ENCODE measurements at regions not wholly inside any gene's neighbourhood (a gene's known extent, or its start where the extent isn't known, plus 50 kb on each side); places are given as distances from the start of the nearest gene placed in this dataset.

DNA sequence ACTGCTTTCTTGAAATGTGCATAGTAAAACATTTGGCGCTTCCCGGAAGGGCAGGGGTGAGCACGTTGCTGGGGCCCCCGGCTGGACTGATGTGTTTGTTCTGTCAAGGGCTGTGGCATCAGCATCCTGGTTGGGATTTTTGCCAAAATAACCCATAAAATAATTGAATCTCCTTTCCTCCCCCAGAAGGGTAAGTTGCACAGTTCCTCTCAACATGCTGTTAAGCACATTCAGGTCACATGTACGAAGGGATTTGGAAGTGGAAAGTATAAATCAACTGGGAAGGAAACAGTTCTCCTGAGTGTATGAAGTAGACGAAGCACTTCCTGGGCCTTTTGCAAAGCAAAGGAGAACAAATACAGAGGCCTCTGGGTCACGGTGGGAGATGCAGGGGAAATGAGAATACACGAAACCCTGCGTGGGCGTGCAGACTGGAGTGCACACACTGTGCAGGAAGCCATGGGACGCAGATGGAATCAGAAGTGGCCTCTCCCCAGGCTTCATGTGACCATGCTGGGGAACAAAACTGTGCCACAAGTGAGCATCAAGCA, 183.9 kb downstream of the LPIN1 start:
- Mint-ChIP-seq H3K9me3 (peaks cover 0 to 4% of the 10 kb centered on the region in 2 donors), H3K27me3 (ENCODE audit: low read depth) (no peaks in the 10 kb centered on the region), H3K4me1 (ENCODE audit: low read depth) (no peaks in the 10 kb centered on the region), H3K36me3 (ENCODE audit: insufficient read depth in 2 of 2) (no peaks in the 10 kb centered on the region), H3K4me3 (no peak overlapping the region), H3K27ac (no peak overlapping the region)
- DNase-seq (no peak), ATAC-seq (replicated peaks in 1 of 2) (no peak)

DNA sequence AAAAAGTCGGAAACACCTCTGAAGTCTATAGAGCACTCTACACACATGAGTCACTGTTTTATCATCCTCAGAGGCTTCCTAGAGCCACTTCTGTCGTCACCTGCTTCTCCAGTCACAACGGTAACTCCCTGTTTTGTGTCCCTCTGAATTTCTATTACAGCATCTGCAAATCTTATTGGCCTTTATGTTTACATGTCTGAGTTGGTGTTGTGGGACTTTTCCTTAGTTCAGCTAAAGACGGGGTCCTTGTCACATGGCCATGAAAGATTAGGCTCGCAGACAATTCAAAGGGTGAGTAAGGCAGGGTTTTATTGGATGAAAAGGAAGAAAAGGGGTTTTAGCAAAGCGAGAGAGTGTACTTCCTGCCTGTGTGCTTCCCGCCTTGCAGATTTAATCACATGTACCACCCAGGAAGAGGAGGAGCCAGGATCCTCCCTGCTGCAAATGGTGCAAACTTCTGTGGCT, 185.6 kb downstream of the LPIN1 start:
- no peak overlapping the region for H3K4me3 Mint-ChIP-seq
- no peak for ATAC-seq (replicated peaks in 1 of 2)
- H3K27ac Mint-ChIP-seq, result no peak overlapping the region
- no peaks in the 10 kb centered on the region for H3K4me1 Mint-ChIP-seq (ENCODE audit: low read depth)
- H3K9me3 Mint-ChIP-seq, result peaks cover 0 to 4% of the 10 kb centered on the region in 2 donors
- no peak for DNase-seq
- H3K36me3 Mint-ChIP-seq (ENCODE audit: insufficient read depth in 2 of 2), result no peaks in the 10 kb centered on the region
- H3K27me3 Mint-ChIP-seq (ENCODE audit: low read depth), result no peaks in the 10 kb centered on the region

GRCh38 chr2:11932962-11933361, 186.5 kb downstream of the LPIN1 start:
- H3K4me1 Mint-ChIP-seq (ENCODE audit: low read depth), result no peaks in the 10 kb centered on the region
- H3K27ac Mint-ChIP-seq, result no peak overlapping the region
- DNase-seq (no peak), ATAC-seq (replicated peaks in 1 of 2) (no peak)
- no peak overlapping the region for H3K4me3 Mint-ChIP-seq
- H3K27me3 Mint-ChIP-seq (ENCODE audit: low read depth), result no peaks in the 10 kb centered on the region
- H3K9me3 Mint-ChIP-seq, result peaks cover 0 to 4% of the 10 kb centered on the region in 2 donors
- no peaks in the 10 kb centered on the region for H3K36me3 Mint-ChIP-seq (ENCODE audit: insufficient read depth in 2 of 2)

GRCh38 chr2:11933854-11934253, 187.4 kb downstream of the LPIN1 start:
- H3K4me3 Mint-ChIP-seq, result no peak overlapping the region

GRCh38 chr2:11936761-11937160, 190.3 kb downstream of the LPIN1 start:
- ATAC-seq (replicated peaks in 1 of 2), result no peak
- Mint-ChIP-seq H3K27ac (no peak overlapping the region), H3K36me3 (ENCODE audit: insufficient read depth in 2 of 2) (no peaks in the 10 kb centered on the region)

More at GRCh38 chr2:11933854-11934253, 187.4 kb downstream of the LPIN1 start:
- Mint-ChIP-seq H3K27ac (no peak overlapping the region), H3K4me1 (ENCODE audit: low read depth) (no peaks in the 10 kb centered on the region), H3K36me3 (ENCODE audit: insufficient read depth in 2 of 2) (no peaks in the 10 kb centered on the region), H3K9me3 (peaks cover 0 to 4% of the 10 kb centered on the region in 2 donors), H3K27me3 (ENCODE audit: low read depth) (no peaks in the 10 kb centered on the region)
- ATAC-seq (replicated peaks in 1 of 2) (no peak), DNase-seq (no peak)

GRCh38 chr2:11938196-11938595, 191.8 kb downstream of the LPIN1 start:
- H3K27ac Mint-ChIP-seq, result no peak overlapping the region
- no peak overlapping the region for H3K4me3 Mint-ChIP-seq
- no peaks in the 10 kb centered on the region for H3K27me3 Mint-ChIP-seq (ENCODE audit: low read depth)
- H3K36me3 Mint-ChIP-seq (ENCODE audit: insufficient read depth in 2 of 2), result no peaks in the 10 kb centered on the region
- no peak for DNase-seq
- no peak for ATAC-seq (replicated peaks in 1 of 2)
- H3K4me1 Mint-ChIP-seq (ENCODE audit: low read depth), result no peaks in the 10 kb centered on the region
- H3K9me3 Mint-ChIP-seq, result peaks cover 0 to 4% of the 10 kb centered on the region in 2 donors

More at GRCh38 chr2:11936761-11937160, 190.3 kb downstream of the LPIN1 start:
- no peak for DNase-seq
- Mint-ChIP-seq H3K9me3 (peaks cover 0 to 4% of the 10 kb centered on the region in 2 donors), H3K27me3 (ENCODE audit: low read depth) (no peaks in the 10 kb centered on the region), H3K4me3 (no peak overlapping the region), H3K4me1 (ENCODE audit: low read depth) (no peaks in the 10 kb centered on the region)

DNA sequence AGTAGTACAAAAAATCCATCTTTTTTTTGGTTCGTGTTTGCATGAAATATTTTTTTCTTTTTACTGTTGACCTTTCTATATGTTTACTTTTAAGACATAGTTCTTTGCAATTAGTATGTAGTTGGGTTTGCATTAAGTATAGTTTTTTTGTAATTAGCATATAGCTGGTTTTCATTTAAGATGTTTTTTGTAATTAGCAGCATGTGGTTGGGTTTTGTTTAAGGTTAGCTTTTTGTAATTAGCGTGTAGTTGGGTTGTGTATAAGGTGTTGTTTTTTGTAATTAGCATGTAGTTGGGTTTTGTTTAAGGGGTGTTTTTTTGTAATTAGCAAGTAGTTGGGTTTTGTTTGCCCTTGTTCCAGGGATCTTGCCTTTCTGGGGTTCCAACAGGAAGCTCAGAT, 193.1 kb downstream of the LPIN1 start:
- DNase-seq, result no peak
- no peak for ATAC-seq (replicated peaks in 1 of 2)
- no peak overlapping the region for H3K27ac Mint-ChIP-seq
- no peaks in the 10 kb centered on the region for H3K27me3 Mint-ChIP-seq (ENCODE audit: low read depth)
- H3K4me1 Mint-ChIP-seq (ENCODE audit: low read depth), result no peaks in the 10 kb centered on the region
- H3K4me3 Mint-ChIP-seq, result no peak overlapping the region
- no peaks in the 10 kb centered on the region for H3K9me3 Mint-ChIP-seq
- no peaks in the 10 kb centered on the region for H3K36me3 Mint-ChIP-seq (ENCODE audit: insufficient read depth in 2 of 2)

DNA sequence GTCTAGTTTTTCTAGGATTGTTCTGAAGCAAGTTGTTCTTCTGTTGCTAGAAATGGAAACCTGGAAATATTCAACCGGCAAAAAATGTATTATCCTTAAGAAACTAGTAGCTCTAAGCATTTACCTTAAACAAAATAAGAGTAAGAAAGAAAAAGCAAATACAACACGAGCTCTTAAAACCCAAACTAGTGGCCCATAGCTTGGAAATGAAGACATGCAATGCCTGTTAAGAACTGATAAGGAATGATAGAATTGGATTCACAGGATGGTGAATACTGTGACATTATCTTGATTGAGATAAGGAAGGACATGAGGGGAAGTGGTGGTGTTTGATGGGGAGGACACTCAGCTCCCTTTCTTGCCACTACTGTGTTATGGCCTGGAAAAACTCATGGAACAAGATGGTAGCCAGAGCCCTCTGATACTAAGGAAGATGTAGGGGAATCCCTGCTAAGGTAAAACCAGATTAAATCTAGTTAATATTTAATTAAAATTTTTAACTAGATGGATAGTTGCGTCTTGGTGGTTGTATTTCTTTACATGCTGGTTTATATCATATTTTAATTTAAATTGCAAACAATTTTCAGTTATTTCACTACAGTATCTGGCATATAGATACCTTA, 193.8 kb downstream of the LPIN1 start:
- no peak for ATAC-seq (replicated peaks in 1 of 2)
- Mint-ChIP-seq H3K9me3 (no peaks in the 10 kb centered on the region), H3K27ac (no peak overlapping the region), H3K36me3 (ENCODE audit: insufficient read depth in 2 of 2) (no peaks in the 10 kb centered on the region), H3K4me1 (ENCODE audit: low read depth) (peaks cover 6% of the 10 kb centered on the region), H3K4me3 (no peak overlapping the region), H3K27me3 (ENCODE audit: low read depth) (no peaks in the 10 kb centered on the region)
- no peak for DNase-seq

GRCh38 chr2:11940799-11941198, 194.4 kb downstream of the LPIN1 start:
- no peaks in the 10 kb centered on the region for H3K36me3 Mint-ChIP-seq (ENCODE audit: insufficient read depth in 2 of 2)
- no peak overlapping the region for H3K4me3 Mint-ChIP-seq
- H3K4me1 Mint-ChIP-seq (ENCODE audit: low read depth), result peaks cover 12% of the 10 kb centered on the region
- no peaks in the 10 kb centered on the region for H3K9me3 Mint-ChIP-seq
- no peak for DNase-seq
- H3K27me3 Mint-ChIP-seq (ENCODE audit: low read depth), result no peaks in the 10 kb centered on the region
- ATAC-seq (replicated peaks in 1 of 2), result no peak
- H3K27ac Mint-ChIP-seq, result no peak overlapping the region

- no peaks in the 10 kb centered on the region for H3K27me3 Mint-ChIP-seq (ENCODE audit: low read depth)
- H3K36me3 Mint-ChIP-seq (ENCODE audit: insufficient read depth in 2 of 2), result no peaks in the 10 kb centered on the region
- H3K9me3 Mint-ChIP-seq, result no peaks in the 10 kb centered on the region
- DNase-seq, result no peak
- H3K4me1 Mint-ChIP-seq (ENCODE audit: low read depth), result peaks cover 12% of the 10 kb centered on the region
- H3K4me3 Mint-ChIP-seq, result no peak overlapping the region
- ATAC-seq (replicated peaks in 1 of 2), result no peak
- no peak overlapping the region for H3K27ac Mint-ChIP-seq
These were observed 195.1 kb downstream of the LPIN1 start for GRCh38 chr2:11941201-11942177.

DNA sequence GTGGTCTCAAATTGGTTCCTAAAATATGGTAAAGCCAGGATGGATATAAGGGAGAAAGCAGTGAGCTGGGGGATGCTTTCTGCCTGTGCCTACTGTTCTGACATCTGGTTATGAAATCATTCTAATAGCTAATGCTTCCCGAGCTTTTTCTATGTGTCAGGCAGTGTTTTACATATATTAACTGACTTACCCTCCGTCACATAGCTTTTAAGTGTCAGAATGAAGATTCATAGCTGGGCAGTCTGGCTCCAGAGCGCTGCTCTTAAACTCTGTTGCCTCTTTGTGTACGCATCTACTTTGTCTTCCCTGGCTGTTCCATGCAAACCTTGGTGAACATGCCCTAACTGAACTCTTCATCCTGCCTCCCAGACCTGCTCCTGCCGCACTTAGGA, 195.7 kb downstream of the LPIN1 start:
- Mint-ChIP-seq H3K4me3 (no peak overlapping the region), H3K27ac (no peak overlapping the region), H3K27me3 (ENCODE audit: low read depth) (no peaks in the 10 kb centered on the region), H3K9me3 (no peaks in the 10 kb centered on the region), H3K36me3 (ENCODE audit: insufficient read depth in 2 of 2) (no peaks in the 10 kb centered on the region), H3K4me1 (ENCODE audit: low read depth) (peaks cover 12% of the 10 kb centered on the region)
- DNase-seq (no peak), ATAC-seq (replicated peaks in 1 of 2) (no peak)

DNA sequence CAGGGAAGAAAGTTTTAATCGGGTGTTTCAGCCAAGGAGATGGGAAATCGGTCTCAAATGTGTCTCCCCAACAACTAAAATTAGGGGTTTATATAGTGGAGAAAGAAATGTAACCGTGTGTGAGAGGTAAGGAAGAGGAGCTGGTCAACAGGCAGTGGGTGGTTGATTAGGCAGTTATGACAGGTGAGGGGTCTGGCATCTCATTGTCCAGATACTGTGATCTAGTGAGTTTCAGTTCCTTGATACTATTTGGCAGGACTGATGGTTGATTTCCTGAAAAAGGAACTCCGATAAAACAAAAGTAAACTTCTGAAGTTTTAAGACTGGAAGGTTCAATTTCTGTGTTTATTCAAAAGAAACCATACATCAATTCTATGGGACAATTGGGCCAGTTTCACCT, 197.9 kb downstream of the LPIN1 start:
- no peak overlapping the region for H3K4me3 Mint-ChIP-seq
- no peaks in the 10 kb centered on the region for H3K36me3 Mint-ChIP-seq (ENCODE audit: insufficient read depth in 2 of 2)
- no peaks in the 10 kb centered on the region for H3K27me3 Mint-ChIP-seq (ENCODE audit: low read depth)
- DNase-seq (no peak), ATAC-seq (replicated peaks in 1 of 2) (no peak)
- H3K27ac Mint-ChIP-seq, result no peak overlapping the region
- peaks cover 12% of the 10 kb centered on the region for H3K4me1 Mint-ChIP-seq (ENCODE audit: low read depth)
- no peaks in the 10 kb centered on the region for H3K9me3 Mint-ChIP-seq
